ENCODE measurements at regions not wholly inside any gene's neighbourhood (a gene's known extent, or its start where the extent isn't known, plus 50 kb on each side); places are given as distances from the start of the nearest gene placed in this dataset.
"Not testable (repeated sequence)": the region's sequence is repeated elsewhere in the genome, so short reads cannot be mapped to it uniquely, and the experiment has no call there.

GRCh38 chr22:22074634-22075381 is 92.2 kb upstream of the TOP3B start:
- DNase-seq, result no peak

GRCh38 chr22:22073769-22074561 is 91.4 kb upstream of the TOP3B start:
- DNase-seq, result no peak

GRCh38 chr22:22072169-22072836 is 89.7 kb upstream of the TOP3B start:
- no peak for DNase-seq

- no peak for DNase-seq
Observed at GRCh38 chr22:22071455-22071854, 88.9 kb upstream of the TOP3B start.

GRCh38 chr22:22070371-22070824 is 87.8 kb upstream of the TOP3B start:
- no peak for DNase-seq

GRCh38 chr22:22069450-22070370 is 87.1 kb upstream of the TOP3B start:
- DNase-seq, result no peak

- no peak for DNase-seq
Observed at GRCh38 chr22:22068657-22069056, 86.1 kb upstream of the TOP3B start.

GRCh38 chr22:22068025-22068424 is 85.4 kb upstream of the TOP3B start:
- DNase-seq, result no peak

- no peak for DNase-seq
Observed at GRCh38 chr22:22067192-22067591, 84.6 kb upstream of the TOP3B start.

- DNase-seq, result no peak
Observed at GRCh38 chr22:22064580-22064979, 82.0 kb upstream of the TOP3B start.

- DNase-seq, result no peak
Observed at GRCh38 chr22:22062306-22062793, 79.8 kb upstream of the TOP3B start.

- peak; percentile 80 for DNase-seq
Observed at GRCh38 chr22:22061085-22062077, 78.8 kb upstream of the TOP3B start.

- peak; percentile 11 for DNase-seq
Observed at GRCh38 chr22:22060200-22061084, 77.9 kb upstream of the TOP3B start.

- no peak for DNase-seq
Observed at GRCh38 chr22:22059291-22060002, 76.9 kb upstream of the TOP3B start.

GRCh38 chr22:22058633-22059290 is 76.2 kb upstream of the TOP3B start:
- DNase-seq, result no peak

GRCh38 chr22:22057617-22058378 is 75.2 kb upstream of the TOP3B start:
- no peak for DNase-seq

- DNase-seq, result not testable (repeated sequence)
Observed at GRCh38 chr22:22056809-22057594, 74.4 kb upstream of the TOP3B start.

Data from fibroblast of skin of right biceps (primary cell).